Glutamatergic neuron (in vitro differentiated cells): ENCODE measurements at regions not wholly inside any gene's neighbourhood (a gene's known extent, or its start where the extent isn't known, plus 50 kb on each side); places are given as distances from the start of the nearest gene placed in this dataset.

Experiments used
- DNase-seq: peaks from one replicate; pipeline ENCODE4 v3.0.0; 2022
- H3K27ac Mint-ChIP-seq: one replicate; pipeline ENCODE4 v1.8.0; 2020; ENCODE audit warnings: mild to moderate bottlenecking, mixed read lengths, inconsistent platforms; ENCODE audit not compliant: unreplicated experiment
- H3K27me3 Mint-ChIP-seq: one replicate; pipeline ENCODE4 v1.8.0; 2020; ENCODE audit warnings: mild to moderate bottlenecking, moderate library complexity, mixed read lengths, inconsistent platforms; ENCODE audit not compliant: unreplicated experiment
- H3K36me3 Mint-ChIP-seq: one replicate; pipeline ENCODE4 v1.8.0; 2020; ENCODE audit warnings: mild to moderate bottlenecking, mixed read lengths, inconsistent platforms; ENCODE audit not compliant: unreplicated experiment
- H3K4me1 Mint-ChIP-seq: one replicate; pipeline ENCODE4 v1.8.0; 2020; ENCODE audit warnings: mild to moderate bottlenecking, low read depth, mixed read lengths, inconsistent platforms; ENCODE audit not compliant: unreplicated experiment
- H3K4me3 Mint-ChIP-seq: one replicate; pipeline ENCODE4 v1.8.0; 2020; ENCODE audit warnings: mild to moderate bottlenecking, mixed read lengths, inconsistent platforms; ENCODE audit not compliant: unreplicated experiment
- H3K9me3 Mint-ChIP-seq: one replicate; pipeline ENCODE4 v1.8.0; 2020; ENCODE audit warnings: mild to moderate bottlenecking, moderate library complexity, mixed read lengths, inconsistent platforms; ENCODE audit not compliant: unreplicated experiment
- TF ChIP-seq, protein P1 (sequence below): fragments of 200-600 bp; sonication (generic); IDR thresholded peaks from one replicate; pipeline ENCODE4 v1.5.0; 2021; ENCODE audit not compliant: partially characterized antibody, unreplicated experiment

DNA sequence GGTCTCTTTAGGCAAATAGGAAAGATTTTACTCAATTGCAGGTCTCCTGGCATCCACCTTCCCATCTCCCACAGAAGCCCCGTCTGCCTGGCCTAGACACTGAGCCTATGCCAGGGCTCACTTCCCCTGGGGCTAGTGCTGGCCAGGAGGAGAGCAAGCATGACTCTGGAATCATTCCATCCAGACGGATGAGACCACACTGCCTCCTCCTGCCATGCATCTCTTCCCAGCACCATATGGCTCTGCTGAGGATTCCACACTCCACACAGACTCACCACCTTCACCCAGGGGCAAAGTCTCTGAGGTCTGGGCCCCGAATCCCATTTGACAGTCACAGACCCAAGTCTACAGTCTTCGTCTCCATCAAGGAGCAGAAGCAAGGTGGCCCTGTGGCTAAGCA is 346.5 kb downstream of the C16orf95 start:
- TF ChIP-seq, protein P1, sequence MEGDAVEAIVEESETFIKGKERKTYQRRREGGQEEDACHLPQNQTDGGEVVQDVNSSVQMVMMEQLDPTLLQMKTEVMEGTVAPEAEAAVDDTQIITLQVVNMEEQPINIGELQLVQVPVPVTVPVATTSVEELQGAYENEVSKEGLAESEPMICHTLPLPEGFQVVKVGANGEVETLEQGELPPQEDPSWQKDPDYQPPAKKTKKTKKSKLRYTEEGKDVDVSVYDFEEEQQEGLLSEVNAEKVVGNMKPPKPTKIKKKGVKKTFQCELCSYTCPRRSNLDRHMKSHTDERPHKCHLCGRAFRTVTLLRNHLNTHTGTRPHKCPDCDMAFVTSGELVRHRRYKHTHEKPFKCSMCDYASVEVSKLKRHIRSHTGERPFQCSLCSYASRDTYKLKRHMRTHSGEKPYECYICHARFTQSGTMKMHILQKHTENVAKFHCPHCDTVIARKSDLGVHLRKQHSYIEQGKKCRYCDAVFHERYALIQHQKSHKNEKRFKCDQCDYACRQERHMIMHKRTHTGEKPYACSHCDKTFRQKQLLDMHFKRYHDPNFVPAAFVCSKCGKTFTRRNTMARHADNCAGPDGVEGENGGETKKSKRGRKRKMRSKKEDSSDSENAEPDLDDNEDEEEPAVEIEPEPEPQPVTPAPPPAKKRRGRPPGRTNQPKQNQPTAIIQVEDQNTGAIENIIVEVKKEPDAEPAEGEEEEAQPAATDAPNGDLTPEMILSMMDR = no peak
- Mint-ChIP-seq H3K4me3 (no peak overlapping the region), H3K36me3 (no peaks in the 10 kb centered on the region), H3K4me1 (peaks cover 4% of the 10 kb centered on the region), H3K9me3 (peaks cover 3% of the 10 kb centered on the region), H3K27me3 (peaks cover 3% of the 10 kb centered on the region), H3K27ac (no peak overlapping the region)
- DNase-seq = no peak

DNA sequence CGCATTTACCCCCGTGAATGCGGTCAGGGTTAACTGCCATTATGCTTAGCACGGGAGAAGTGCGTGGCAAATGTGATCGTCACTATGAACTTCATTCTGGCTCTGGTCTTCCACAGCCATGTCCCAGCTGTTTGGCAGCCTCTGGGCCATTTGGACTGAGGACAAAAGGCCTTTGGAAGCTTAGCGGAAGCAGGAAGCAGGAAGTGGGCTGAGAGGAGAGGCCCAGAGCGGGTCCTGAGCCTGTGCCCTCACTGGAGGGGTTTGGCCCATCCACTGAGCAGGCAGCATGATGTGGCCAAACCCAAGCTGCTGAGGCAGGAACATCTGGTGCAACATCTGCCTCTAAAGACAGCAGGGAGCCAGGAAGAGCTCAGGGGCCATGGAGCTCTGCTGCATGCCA is 345.9 kb downstream of the C16orf95 start:
- Mint-ChIP-seq H3K4me3 (no peak overlapping the region), H3K36me3 (no peaks in the 10 kb centered on the region), H3K9me3 (peaks cover 3% of the 10 kb centered on the region), H3K4me1 (peaks cover 4% of the 10 kb centered on the region), H3K27me3 (peaks cover 3% of the 10 kb centered on the region), H3K27ac (no peak overlapping the region)
- TF ChIP-seq, protein P1 = no peak
- DNase-seq = no peak

DNA sequence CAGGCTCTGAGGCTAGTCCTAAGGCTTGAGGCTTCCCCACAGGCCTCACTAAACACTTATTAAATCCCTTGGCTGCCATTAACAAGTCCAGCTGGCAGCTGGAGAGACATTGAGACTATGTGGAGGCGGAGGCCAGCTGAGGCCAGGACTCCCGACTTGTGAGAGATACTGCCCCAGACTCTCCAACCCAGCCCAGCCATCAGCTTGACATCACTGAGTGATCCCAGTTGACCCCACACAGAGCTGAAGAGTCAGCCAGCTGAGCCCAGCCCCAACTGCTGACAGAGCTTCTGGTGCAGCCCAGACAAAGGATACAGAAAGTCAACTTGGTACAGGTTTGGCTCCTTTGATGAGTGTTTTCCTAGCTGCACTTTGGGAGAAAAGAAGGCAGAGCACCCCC is 343.1 kb downstream of the C16orf95 start:
- Mint-ChIP-seq H3K27ac (no peak overlapping the region), H3K4me1 (no peaks in the 10 kb centered on the region), H3K9me3 (peaks cover 3% of the 10 kb centered on the region), H3K27me3 (peaks cover 3% of the 10 kb centered on the region), H3K36me3 (no peaks in the 10 kb centered on the region), H3K4me3 (no peak overlapping the region)
- no peak for DNase-seq
- TF ChIP-seq, protein P1 = no peak

DNA sequence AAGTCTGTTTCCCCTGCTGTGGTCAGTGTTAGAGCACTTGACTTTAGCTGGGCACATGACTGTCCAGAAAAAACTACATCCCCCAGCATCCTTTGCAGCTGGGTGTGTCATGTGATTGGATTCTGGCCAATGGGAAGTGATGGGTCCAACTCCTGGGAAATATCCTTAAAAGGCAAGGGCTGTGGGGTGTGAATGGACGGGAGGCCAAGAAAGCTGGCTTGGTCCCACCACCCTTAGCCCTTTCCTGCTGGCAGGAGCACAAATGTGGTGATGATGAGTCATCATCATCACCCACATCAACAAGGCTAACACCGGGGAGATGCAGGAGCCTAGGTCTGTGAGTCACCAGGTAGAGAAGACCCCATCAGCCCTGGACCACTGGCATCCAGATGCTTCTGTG is 341.7 kb downstream of the C16orf95 start:
- peaks cover 3% of the 10 kb centered on the region for H3K27me3 Mint-ChIP-seq
- no peak overlapping the region for H3K27ac Mint-ChIP-seq
- H3K4me3 Mint-ChIP-seq = no peak overlapping the region
- DNase-seq = no peak
- TF ChIP-seq, protein P1 = no peak
- H3K4me1 Mint-ChIP-seq = no peaks in the 10 kb centered on the region
- H3K36me3 Mint-ChIP-seq = no peaks in the 10 kb centered on the region
- peaks cover 3% of the 10 kb centered on the region for H3K9me3 Mint-ChIP-seq

DNA sequence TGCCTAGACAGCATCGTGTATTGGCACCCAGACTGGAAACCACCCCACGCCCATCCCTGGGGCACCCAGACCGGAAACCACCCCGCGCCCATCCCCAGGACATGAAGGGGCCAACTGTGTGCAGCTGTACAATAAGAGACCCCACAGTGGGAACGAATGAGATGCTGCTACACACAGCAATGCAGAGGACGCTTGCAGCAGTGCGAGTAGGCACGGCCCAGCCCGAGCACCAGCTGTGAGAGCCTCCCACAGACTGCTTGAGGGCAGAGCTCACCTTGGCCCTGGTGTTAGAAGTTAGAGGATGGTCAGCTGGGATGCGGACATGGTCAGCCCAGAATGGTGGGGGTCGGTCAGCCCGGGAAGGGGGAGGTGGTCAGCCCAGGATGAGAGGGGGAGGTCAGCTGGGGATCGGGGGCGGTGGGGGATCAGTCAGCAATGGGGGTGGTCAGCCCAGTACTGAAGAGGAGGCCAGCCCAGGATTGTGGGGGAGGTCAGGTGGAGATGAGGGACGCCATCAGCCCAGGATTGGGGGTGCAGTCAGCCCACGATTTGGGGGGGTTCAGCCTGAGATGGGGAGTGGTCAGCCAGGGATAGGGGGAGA is 340.0 kb downstream of the C16orf95 start:
- Mint-ChIP-seq H3K9me3 (peaks cover 3% of the 10 kb centered on the region), H3K27me3 (peaks cover 5% of the 10 kb centered on the region), H3K27ac (no peak overlapping the region)

More for the DNA sequence above, 340.0 kb downstream of the C16orf95 start:
- Mint-ChIP-seq H3K36me3 (no peaks in the 10 kb centered on the region), H3K4me1 (no peaks in the 10 kb centered on the region), H3K4me3 (no peak overlapping the region)
- peak; percentile 2 for DNase-seq
- TF ChIP-seq, protein P1 = no peak
